B cell (primary cell): ENCODE measurements at regions not wholly inside any gene's neighbourhood (a gene's known extent, or its start where the extent isn't known, plus 50 kb on each side); places are given as distances from the start of the nearest gene placed in this dataset.
"Not testable (repeated sequence)": the region's sequence is repeated elsewhere in the genome, so short reads cannot be mapped to it uniquely, and the experiment has no call there.

Experiments
- CTCF ChIP-seq: fragments of 200-600 bp; IDR thresholded peaks from one replicate; pipeline ENCODE4 v1.8.0; 2022; ENCODE audit warnings: antibody characterized with exemption, mild to moderate bottlenecking
- EZH2 ChIP-seq: IDR thresholded peaks from 2 replicates; pipeline ENCODE4 v1.6.1; 2012; ENCODE audit warnings: borderline replicate concordance, low read depth, mild to moderate bottlenecking, moderate library complexity, low read length; ENCODE audit not compliant: insufficient read depth, poor library complexity, severe bottlenecking

GRCh38 chr21:10465524-10466110 is 55.8 kb upstream of the TPTE start:
- TF ChIP-seq CTCF, EZH2: not testable (repeated sequence)
